ENCODE measurements at regions not wholly inside any gene's neighbourhood (a gene's known extent, or its start where the extent isn't known, plus 50 kb on each side); places are given as distances from the start of the nearest gene placed in this dataset.

GRCh38 chr20:60221593-60221992, 263.4 kb downstream of the CDH26 start:
- TF ChIP-seq, protein P1, sequence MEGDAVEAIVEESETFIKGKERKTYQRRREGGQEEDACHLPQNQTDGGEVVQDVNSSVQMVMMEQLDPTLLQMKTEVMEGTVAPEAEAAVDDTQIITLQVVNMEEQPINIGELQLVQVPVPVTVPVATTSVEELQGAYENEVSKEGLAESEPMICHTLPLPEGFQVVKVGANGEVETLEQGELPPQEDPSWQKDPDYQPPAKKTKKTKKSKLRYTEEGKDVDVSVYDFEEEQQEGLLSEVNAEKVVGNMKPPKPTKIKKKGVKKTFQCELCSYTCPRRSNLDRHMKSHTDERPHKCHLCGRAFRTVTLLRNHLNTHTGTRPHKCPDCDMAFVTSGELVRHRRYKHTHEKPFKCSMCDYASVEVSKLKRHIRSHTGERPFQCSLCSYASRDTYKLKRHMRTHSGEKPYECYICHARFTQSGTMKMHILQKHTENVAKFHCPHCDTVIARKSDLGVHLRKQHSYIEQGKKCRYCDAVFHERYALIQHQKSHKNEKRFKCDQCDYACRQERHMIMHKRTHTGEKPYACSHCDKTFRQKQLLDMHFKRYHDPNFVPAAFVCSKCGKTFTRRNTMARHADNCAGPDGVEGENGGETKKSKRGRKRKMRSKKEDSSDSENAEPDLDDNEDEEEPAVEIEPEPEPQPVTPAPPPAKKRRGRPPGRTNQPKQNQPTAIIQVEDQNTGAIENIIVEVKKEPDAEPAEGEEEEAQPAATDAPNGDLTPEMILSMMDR (IDR thresholded peaks at IDR 0.05; ENCODE audit: insufficient read depth, low read length), result no peak
- no peak for TF ChIP-seq REST (IDR thresholded peaks at IDR 0.05; ENCODE audit: insufficient replicate concordance, low read depth)
- no peak for TF ChIP-seq POLR2AphosphoS5 (IDR thresholded peaks at IDR 0.05; ENCODE audit: low read depth)
- TF ChIP-seq SPI1 (IDR thresholded peaks at IDR 0.05; ENCODE audit: borderline replicate concordance, low read depth), result no peak

All from HL-60 (cell line).